ENCODE measurements at regions not wholly inside any gene's neighbourhood (a gene's known extent, or its start where the extent isn't known, plus 50 kb on each side); places are given as distances from the start of the nearest gene placed in this dataset.

GRCh38 chr6:169946971-169947370, 195.5 kb downstream of the ERMARD start:
- no peak overlapping the region for H3K4me3 ChIP-seq
- intact Hi-C loops (cut with DNase I) = no loop called here
- H3K27ac ChIP-seq = no peak overlapping the region
- H3K36me3 ChIP-seq = no peaks in the 10 kb centered on the region
- 50 to 67% methylated on average over 1 of the region's 1 CpG for WGBS, 2 donors
- H3K9me3 ChIP-seq = no peaks in the 10 kb centered on the region
- no peak for DNase-seq
- H3K27me3 ChIP-seq = no peaks in the 10 kb centered on the region
- TF ChIP-seq POLR2A (IDR thresholded peaks at IDR 0.05) = no peak
- TF ChIP-seq, protein P1, sequence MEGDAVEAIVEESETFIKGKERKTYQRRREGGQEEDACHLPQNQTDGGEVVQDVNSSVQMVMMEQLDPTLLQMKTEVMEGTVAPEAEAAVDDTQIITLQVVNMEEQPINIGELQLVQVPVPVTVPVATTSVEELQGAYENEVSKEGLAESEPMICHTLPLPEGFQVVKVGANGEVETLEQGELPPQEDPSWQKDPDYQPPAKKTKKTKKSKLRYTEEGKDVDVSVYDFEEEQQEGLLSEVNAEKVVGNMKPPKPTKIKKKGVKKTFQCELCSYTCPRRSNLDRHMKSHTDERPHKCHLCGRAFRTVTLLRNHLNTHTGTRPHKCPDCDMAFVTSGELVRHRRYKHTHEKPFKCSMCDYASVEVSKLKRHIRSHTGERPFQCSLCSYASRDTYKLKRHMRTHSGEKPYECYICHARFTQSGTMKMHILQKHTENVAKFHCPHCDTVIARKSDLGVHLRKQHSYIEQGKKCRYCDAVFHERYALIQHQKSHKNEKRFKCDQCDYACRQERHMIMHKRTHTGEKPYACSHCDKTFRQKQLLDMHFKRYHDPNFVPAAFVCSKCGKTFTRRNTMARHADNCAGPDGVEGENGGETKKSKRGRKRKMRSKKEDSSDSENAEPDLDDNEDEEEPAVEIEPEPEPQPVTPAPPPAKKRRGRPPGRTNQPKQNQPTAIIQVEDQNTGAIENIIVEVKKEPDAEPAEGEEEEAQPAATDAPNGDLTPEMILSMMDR (IDR thresholded peaks at IDR 0.05) = no peak
- H3K4me1 ChIP-seq = no peaks in the 10 kb centered on the region

DNA sequence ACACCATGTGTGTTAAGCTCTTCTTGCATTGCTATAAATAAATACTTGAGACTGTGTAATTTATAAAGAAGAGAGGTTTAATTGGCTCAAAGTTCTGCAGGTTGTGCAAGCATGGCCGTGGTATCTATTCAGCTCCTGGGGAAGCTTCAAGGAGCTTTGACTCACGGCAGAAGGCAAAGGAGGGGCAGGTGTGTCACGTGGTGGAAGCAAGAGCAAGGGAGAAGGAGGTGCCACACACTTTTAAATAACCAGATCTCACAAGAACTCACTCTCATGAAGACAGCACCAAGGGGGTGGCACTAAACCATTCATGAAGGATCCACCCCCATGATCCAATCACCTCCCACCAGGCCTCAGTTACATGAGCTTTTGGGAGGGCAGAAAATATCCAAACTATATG, 193.7 kb downstream of the ERMARD start:
- no peak overlapping the region for H3K27ac ChIP-seq
- WGBS, 2 donors = 32 to 76% methylated on average over 3 of the region's 3 CpGs

DNA sequence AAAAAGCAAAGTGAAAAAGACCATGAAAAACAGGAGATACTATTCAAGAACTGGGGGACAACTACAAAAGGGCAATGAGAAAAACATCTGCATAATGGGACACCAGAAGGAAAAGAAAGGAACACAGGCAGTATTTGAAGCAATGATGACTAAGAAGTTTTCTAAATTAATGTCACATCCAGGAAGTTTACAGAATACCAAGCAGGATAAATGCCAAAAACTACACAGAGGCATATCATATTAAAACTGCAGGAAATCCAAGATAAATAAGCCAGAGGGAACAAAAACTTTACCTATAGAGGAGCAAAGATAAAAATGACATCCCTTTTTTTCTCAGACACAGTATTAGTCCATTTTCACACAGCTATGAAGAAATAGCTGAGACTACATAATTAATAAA, 193.0 kb downstream of the ERMARD start:
- no peaks in the 10 kb centered on the region for H3K36me3 ChIP-seq
- no peaks in the 10 kb centered on the region for H3K27me3 ChIP-seq
- DNase-seq = no peak
- TF ChIP-seq, protein P1 (IDR thresholded peaks at IDR 0.05) = no peak
- no peak for TF ChIP-seq POLR2A (IDR thresholded peaks at IDR 0.05)
- no peak overlapping the region for H3K27ac ChIP-seq
- intact Hi-C loops (cut with DNase I) = no loop called here
- H3K4me1 ChIP-seq = no peaks in the 10 kb centered on the region
- H3K9me3 ChIP-seq = no peaks in the 10 kb centered on the region
- no peak overlapping the region for H3K4me3 ChIP-seq

More for the DNA sequence above, 193.7 kb downstream of the ERMARD start:
- intact Hi-C loops (cut with DNase I) = no loop called here
- no peak overlapping the region for H3K4me3 ChIP-seq
- DNase-seq = no peak
- H3K27me3 ChIP-seq = no peaks in the 10 kb centered on the region
- H3K4me1 ChIP-seq = no peaks in the 10 kb centered on the region
- TF ChIP-seq, protein P1 (IDR thresholded peaks at IDR 0.05) = no peak
- no peak for TF ChIP-seq POLR2A (IDR thresholded peaks at IDR 0.05)
- H3K9me3 ChIP-seq = no peaks in the 10 kb centered on the region
- no peaks in the 10 kb centered on the region for H3K36me3 ChIP-seq

DNA sequence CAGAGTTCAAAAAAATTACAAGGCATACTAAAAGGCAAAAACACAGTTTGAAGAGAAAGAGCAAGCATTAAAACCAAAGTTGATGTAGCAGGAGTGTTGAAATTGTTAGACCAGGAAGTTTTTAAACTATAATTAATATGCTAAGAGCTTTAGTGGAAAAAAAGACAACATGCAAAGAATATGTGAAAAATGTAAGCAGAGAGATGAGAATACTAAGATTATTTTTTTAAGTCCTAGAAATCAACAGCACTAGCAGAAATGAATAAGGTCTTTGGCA, 192.6 kb downstream of the ERMARD start:
- Histone ChIP-seq H3K27ac (no peak overlapping the region), H3K36me3 (no peaks in the 10 kb centered on the region), H3K4me3 (no peak overlapping the region), H3K4me1 (no peaks in the 10 kb centered on the region), H3K27me3 (no peaks in the 10 kb centered on the region), H3K9me3 (no peaks in the 10 kb centered on the region)
- DNase-seq = no peak
- no peak for TF ChIP-seq POLR2A (IDR thresholded peaks at IDR 0.05)
- TF ChIP-seq, protein P1 (IDR thresholded peaks at IDR 0.05) = no peak
- intact Hi-C loops (cut with DNase I) = no loop called here

DNA sequence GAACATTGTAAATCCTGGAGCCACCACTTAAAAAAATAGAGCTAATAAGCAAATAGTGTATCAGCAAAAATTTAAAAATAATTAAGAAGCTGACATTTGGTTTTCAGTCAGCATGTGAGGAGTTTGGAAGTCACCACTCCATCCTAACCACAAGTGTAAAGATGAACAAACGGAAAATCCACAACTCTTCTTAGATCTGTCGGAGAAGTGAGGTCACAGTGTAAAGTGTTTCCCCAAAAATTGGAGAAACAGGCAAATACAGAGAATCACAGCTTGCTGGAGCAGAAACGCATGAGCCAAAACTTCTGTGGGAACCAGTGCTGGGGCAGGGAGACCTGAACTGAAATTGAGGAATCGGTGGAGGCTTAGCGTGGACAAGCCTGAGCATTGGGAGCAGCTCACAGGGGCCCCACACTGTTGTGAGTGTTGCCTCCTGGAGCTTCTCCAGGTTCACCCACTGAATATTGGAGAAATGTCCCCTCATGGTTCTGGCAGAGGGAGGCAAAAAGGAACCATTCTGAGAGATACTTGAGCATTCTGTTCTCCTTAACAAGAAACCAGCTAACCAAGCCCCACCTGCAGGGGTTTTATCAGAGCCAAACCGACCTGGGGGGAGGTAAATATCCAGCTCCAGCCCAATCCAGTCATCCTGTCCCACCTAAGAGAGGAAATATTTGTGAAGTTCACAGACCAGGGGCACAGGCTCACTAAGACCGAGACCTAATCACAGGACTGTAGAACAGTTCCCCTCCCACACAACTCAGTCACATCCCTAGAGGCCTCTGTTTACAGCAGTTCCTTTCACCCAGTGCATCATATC, 192.0 kb downstream of the ERMARD start:
- intact Hi-C loops (cut with DNase I) = no loop called here
- 70 to 73% methylated on average over 6 to 7 of the region's 7 CpGs for WGBS, 2 donors
- no peak for DNase-seq
- H3K27me3 ChIP-seq = no peaks in the 10 kb centered on the region
- no peaks in the 10 kb centered on the region for H3K36me3 ChIP-seq
- no peaks in the 10 kb centered on the region for H3K4me1 ChIP-seq
- no peak overlapping the region for H3K4me3 ChIP-seq
- H3K27ac ChIP-seq = no peak overlapping the region
- no peaks in the 10 kb centered on the region for H3K9me3 ChIP-seq
- no peak for TF ChIP-seq POLR2A (IDR thresholded peaks at IDR 0.05)
- TF ChIP-seq, protein P1 (IDR thresholded peaks at IDR 0.05) = no peak
